ENCODE measurements at regions not wholly inside any gene's neighbourhood (a gene's known extent, or its start where the extent isn't known, plus 50 kb on each side); places are given as distances from the start of the nearest gene placed in this dataset.

- ChIA-PET POLR2A (interaction anchor here (0.5 kb wide), 1 partner anchor 104 kb away, joined by 3 read pairs; no protein-coding TSS in a partner anchor), CTCF (ENCODE audit: low intra/inter-chr PET ratio) (no interaction called here)
- no peak for DNase-seq (ENCODE audit: extremely low read depth in 1 of 4, low spot score in 3 of 4)
- no peaks in the 10 kb centered on the region for H3K9me3 ChIP-seq (replicated peaks; ENCODE audit: control insufficient read depth, insufficient read depth, low read depth, low read length)
- FAIRE-seq = no peak
- H3K9ac ChIP-seq (ENCODE audit: insufficient read depth in 1 of 2, low read depth in 2 of 2, low read length in 2 of 2) = no peak overlapping the region
- in situ Hi-C loops (cut with MboI) (no loop called here), intact Hi-C loops (cut with micrococcal nuclease) (no loop called here)
- no TSS peak for BruUV-seq (replicated peaks)
- no peak for ATAC-seq
- H3K27ac ChIP-seq (ENCODE audit: extremely low read depth, low read depth, low read length) = no peak overlapping the region
- H3K9me1 ChIP-seq (ENCODE audit: control insufficient read depth, insufficient read depth, low read length) = no peaks in the 10 kb centered on the region
- WGBS (ENCODE audit: insufficient coverage, low coverage, missing lambda C conversion rate) = 0% methylated on average over 9 of the region's 9 CpGs
- H3K27me3 ChIP-seq (ENCODE audit: control insufficient read depth in 2 of 2, insufficient read depth in 2 of 2, low read length in 2 of 2) = peaks cover 0 to 13% of the 10 kb centered on the region in 2 experiments; a peak in 1 of 5 replicates
- no peaks in the 10 kb centered on the region for H3K4me1 ChIP-seq (replicated peaks in 1 of 2; ENCODE audit: control insufficient read depth in 2 of 2, insufficient read depth in 2 of 2, low read length in 2 of 2)
- H3K4me2 ChIP-seq (ENCODE audit: insufficient read depth, low read length) = no peak overlapping the region
- H2AFZ ChIP-seq (ENCODE audit: low read depth, low read length) = no peak overlapping the region
- no peak for TF ChIP-seq ZNF41 (CRISPR knock-in tag; conservative IDR thresholded peaks at IDR 0.05)
- TF ChIP-seq ZNF280B (CRISPR knock-in tag; IDR thresholded peaks at IDR 0.05) = no peak
- TF ChIP-seq HBP1 (CRISPR knock-in tag; IDR thresholded peaks at IDR 0.05) = no peak
- TF ChIP-seq SP1 (CRISPR knock-in tag; IDR thresholded peaks at IDR 0.05) = no peak
- TF ChIP-seq ATF4 (CRISPR knock-in tag; IDR thresholded peaks at IDR 0.05) = no peak
- no peak for TF ChIP-seq ETS2 (tag; IDR thresholded peaks at IDR 0.05; ENCODE audit: borderline replicate concordance, poor library complexity, severe bottlenecking)
- TF ChIP-seq DACH1 (IDR thresholded peaks at IDR 0.05; ENCODE audit: partially characterized antibody) = no peak
- TF ChIP-seq JUNB (CRISPR knock-in tag; conservative IDR thresholded peaks at IDR 0.05) = no peak
- TF ChIP-seq ZNF324 (CRISPR knock-in tag; IDR thresholded peaks at IDR 0.05) = no peak
- no peak for TF ChIP-seq ZNF140 (CRISPR knock-in tag; IDR thresholded peaks at IDR 0.05)
- TF ChIP-seq SIRT6 (IDR thresholded peaks at IDR 0.05; ENCODE audit: low read depth, low read length) = no peak
- no peak for TF ChIP-seq KLF6 (CRISPR knock-in tag; IDR thresholded peaks at IDR 0.05; ENCODE audit: borderline replicate concordance)
- TF ChIP-seq NFE2 (IDR thresholded peaks at IDR 0.05; ENCODE audit: low read depth) = no peak
- no peak for TF ChIP-seq PHF8 (IDR thresholded peaks at IDR 0.05; ENCODE audit: borderline replicate concordance, low read length)
- TF ChIP-seq SOX6 (IDR thresholded peaks at IDR 0.05) = no peak
- TF ChIP-seq ZNF184 (CRISPR knock-in tag; IDR thresholded peaks at IDR 0.05) = no peak
- H3K79me2 ChIP-seq (ENCODE audit: control insufficient read depth, insufficient read depth, low read length) = no peaks in the 10 kb centered on the region
- no peaks in the 10 kb centered on the region for H4K20me1 ChIP-seq (replicated peaks; ENCODE audit: control insufficient read depth, insufficient read depth, low read length)
- no peaks in the 10 kb centered on the region for H3K36me3 ChIP-seq (ENCODE audit: control insufficient read depth, insufficient read depth, low read length)
- no peak overlapping the region for H3K4me3 ChIP-seq
These were observed 232.9 kb upstream of the RGMA start for GRCh38 chr15:93321881-93322282.

All from K562 (cell line).